MM.1S (cell line): ENCODE measurements at regions not wholly inside any gene's neighbourhood (a gene's known extent, or its start where the extent isn't known, plus 50 kb on each side); places are given as distances from the start of the nearest gene placed in this dataset.
A peak's percentile ranks its signal among the peaks of the same experiment; 100 is the strongest.

Experiments used
- DNase-seq: peaks from one replicate; pipeline ENCODE4 v3.0.0-alpha.2; 2015
- H2AFZ ChIP-seq: fragments of 300-600 bp; sonication (generic); 2 replicates; pipeline ENCODE4 v1.6.0; 2016; ENCODE audit warnings: antibody characterized with exemption, low read length
- H3F3A ChIP-seq: fragments of 300-600 bp; sonication (generic); 2 replicates; pipeline ENCODE4 v1.6.1; 2016; ENCODE audit warnings: mild to moderate bottlenecking, antibody characterized with exemption, low read length, moderate library complexity, mixed read lengths; ENCODE audit not compliant: insufficient read depth
- H3K27ac ChIP-seq: fragments of 300-600 bp; sonication (generic); 2 replicates; pipeline ENCODE4 v1.5.1; 2016; ENCODE audit warnings: mild to moderate bottlenecking, low read length
- H3K27me3 ChIP-seq: fragments of 300-600 bp; sonication (generic); replicated peaks from 2 replicates; pipeline ENCODE4 v1.6.0; 2016; ENCODE audit warnings: low read length; ENCODE audit not compliant: insufficient read depth
- H3K36me3 ChIP-seq: fragments of 300-600 bp; sonication (generic); replicated peaks from 2 replicates; pipeline ENCODE4 v1.6.1; 2016; ENCODE audit warnings: mild to moderate bottlenecking, low read length, mixed read lengths; ENCODE audit not compliant: insufficient read depth
- H3K4me1 ChIP-seq: fragments of 300-600 bp; sonication (generic); 2 replicates; pipeline ENCODE4 v1.6.1; 2016; ENCODE audit warnings: low read length, mixed read lengths
- H3K4me2 ChIP-seq: fragments of 300-600 bp; sonication (generic); 2 replicates; pipeline ENCODE4 v1.6.0; 2016; ENCODE audit warnings: low read depth, low read length
- H3K4me3 ChIP-seq: fragments of 300-600 bp; sonication (generic); 2 replicates; pipeline ENCODE4 v1.5.1; 2016; ENCODE audit warnings: low read length, mixed read lengths
- H3K79me2 ChIP-seq: fragments of 300-600 bp; sonication (generic); 2 replicates; pipeline ENCODE4 v1.6.1; 2016; ENCODE audit warnings: mixed run types, low read length, mixed read lengths
- H3K9ac ChIP-seq: fragments of 300-600 bp; sonication (generic); 2 replicates; pipeline ENCODE4 v1.6.1; 2016; ENCODE audit warnings: low read length, mixed read lengths
- H3K9me2 ChIP-seq: fragments of 300-600 bp; sonication (generic); replicated peaks from 2 replicates; pipeline ENCODE4 v1.6.1; 2016; ENCODE audit warnings: mild to moderate bottlenecking, low read length, mixed read lengths; ENCODE audit not compliant: insufficient read depth
- H3K9me3 ChIP-seq: fragments of 300-600 bp; sonication (generic); replicated peaks from 2 replicates; pipeline ENCODE4 v1.6.1; 2016; ENCODE audit warnings: mild to moderate bottlenecking, low read length, mixed read lengths; ENCODE audit not compliant: insufficient read depth
- H4K20me1 ChIP-seq: fragments of 300-600 bp; sonication (generic); 2 replicates; pipeline ENCODE4 v1.6.1; 2016; ENCODE audit warnings: mild to moderate bottlenecking, low read length, moderate library complexity, mixed read lengths; ENCODE audit not compliant: insufficient read depth
- EZH2 ChIP-seq: fragments of 300-600 bp; sonication (generic); optimal IDR thresholded peaks from 2 replicates; pipeline ENCODE3; 2017; ENCODE audit warnings: low read depth, mild to moderate bottlenecking, antibody characterized with exemption, low read length, mixed read lengths
- EZH2phosphoT487 ChIP-seq: fragments of 300-600 bp; sonication (generic); IDR thresholded peaks from 2 replicates; pipeline ENCODE4 v1.6.1; 2018; ENCODE audit warnings: antibody characterized with exemption, low read length
- TF ChIP-seq, protein P1 (sequence below): fragments of 300-600 bp; sonication (generic); IDR thresholded peaks from 2 replicates; pipeline ENCODE4 v1.5.1; 2016; ENCODE audit warnings: antibody characterized with exemption, low read length, mixed read lengths

GRCh38 chr12:127570387-127570786 is 696.6 kb upstream of the TMEM132C start:
- Histone ChIP-seq H3K9ac (no peak overlapping the region), H3K27ac (no peak overlapping the region), H3K4me3 (no peak overlapping the region), H3K9me2 (no peaks in the 10 kb centered on the region), H3K27me3 (no peaks in the 10 kb centered on the region), H3K4me1 (no peaks in the 10 kb centered on the region), H3F3A (no peaks in the 10 kb centered on the region), H3K36me3 (no peaks in the 10 kb centered on the region), H3K9me3 (no peaks in the 10 kb centered on the region), H2AFZ (no peak overlapping the region; the same call in 1 of the 2 replicates), H3K4me2 (no peak overlapping the region; the same call in 1 of the 2 replicates), H4K20me1 (no peaks in the 10 kb centered on the region), H3K79me2 (no peaks in the 10 kb centered on the region)
- DNase-seq: no peak
- TF ChIP-seq, protein P1, sequence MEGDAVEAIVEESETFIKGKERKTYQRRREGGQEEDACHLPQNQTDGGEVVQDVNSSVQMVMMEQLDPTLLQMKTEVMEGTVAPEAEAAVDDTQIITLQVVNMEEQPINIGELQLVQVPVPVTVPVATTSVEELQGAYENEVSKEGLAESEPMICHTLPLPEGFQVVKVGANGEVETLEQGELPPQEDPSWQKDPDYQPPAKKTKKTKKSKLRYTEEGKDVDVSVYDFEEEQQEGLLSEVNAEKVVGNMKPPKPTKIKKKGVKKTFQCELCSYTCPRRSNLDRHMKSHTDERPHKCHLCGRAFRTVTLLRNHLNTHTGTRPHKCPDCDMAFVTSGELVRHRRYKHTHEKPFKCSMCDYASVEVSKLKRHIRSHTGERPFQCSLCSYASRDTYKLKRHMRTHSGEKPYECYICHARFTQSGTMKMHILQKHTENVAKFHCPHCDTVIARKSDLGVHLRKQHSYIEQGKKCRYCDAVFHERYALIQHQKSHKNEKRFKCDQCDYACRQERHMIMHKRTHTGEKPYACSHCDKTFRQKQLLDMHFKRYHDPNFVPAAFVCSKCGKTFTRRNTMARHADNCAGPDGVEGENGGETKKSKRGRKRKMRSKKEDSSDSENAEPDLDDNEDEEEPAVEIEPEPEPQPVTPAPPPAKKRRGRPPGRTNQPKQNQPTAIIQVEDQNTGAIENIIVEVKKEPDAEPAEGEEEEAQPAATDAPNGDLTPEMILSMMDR: no peak
- no peak for TF ChIP-seq EZH2

- H3K9me3 ChIP-seq: no peaks in the 10 kb centered on the region
- H4K20me1 ChIP-seq: no peaks in the 10 kb centered on the region
- H3K9me2 ChIP-seq: no peaks in the 10 kb centered on the region
- H3K27me3 ChIP-seq: no peaks in the 10 kb centered on the region
- DNase-seq: no peak
- no peaks in the 10 kb centered on the region for H3F3A ChIP-seq
- peak overlapping the region; percentile 56 for H3K4me2 ChIP-seq
- H3K4me3 ChIP-seq: no peak overlapping the region; the same call in 1 of the 2 replicates
- H3K79me2 ChIP-seq: no peaks in the 10 kb centered on the region
- no peaks in the 10 kb centered on the region for H3K4me1 ChIP-seq
- 0 out of 2 replicates have a peak overlapping the region, but pooled peaks have one; percentile 17 for H3K27ac ChIP-seq
- peak overlapping the region; percentile 56; the same call in 1 of the 2 replicates for H2AFZ ChIP-seq
- peak overlapping the region; percentile 29; the same call in 1 of the 2 replicates for H3K9ac ChIP-seq
- TF ChIP-seq, protein P1: no peak
- no peak for TF ChIP-seq EZH2phosphoT487
- no peak for TF ChIP-seq EZH2
- no peaks in the 10 kb centered on the region for H3K36me3 ChIP-seq
These were observed 696.1 kb upstream of the TMEM132C start for GRCh38 chr12:127570793-127571360.

- DNase-seq: no peak
- Histone ChIP-seq H3F3A (no peaks in the 10 kb centered on the region), H3K4me3 (no peak overlapping the region), H2AFZ (peak overlapping the region; percentile 56; the same call in 1 of the 2 replicates), H3K9ac (peak overlapping the region; percentile 29; the same call in 1 of the 2 replicates), H3K27me3 (no peaks in the 10 kb centered on the region), H4K20me1 (no peaks in the 10 kb centered on the region), H3K4me1 (no peaks in the 10 kb centered on the region), H3K4me2 (peak overlapping the region; percentile 56; the same call in 1 of the 2 replicates), H3K9me2 (no peaks in the 10 kb centered on the region), H3K79me2 (no peaks in the 10 kb centered on the region), H3K36me3 (no peaks in the 10 kb centered on the region), H3K9me3 (no peaks in the 10 kb centered on the region), H3K27ac (no peak overlapping the region)
- TF ChIP-seq, protein P1: no peak
- TF ChIP-seq EZH2: no peak
- no peak for TF ChIP-seq EZH2phosphoT487
These were observed 695.4 kb upstream of the TMEM132C start for GRCh38 chr12:127571578-127571977.
